ENCODE measurements at regions not wholly inside any gene's neighbourhood (a gene's known extent, or its start where the extent isn't known, plus 50 kb on each side); places are given as distances from the start of the nearest gene placed in this dataset.

- H3K4me3 ChIP-seq: no peak overlapping the region
- H3K9me3 ChIP-seq: no peaks in the 10 kb centered on the region
- no peaks in the 10 kb centered on the region for H3K36me3 ChIP-seq (replicated peaks)
- in situ Hi-C loops (cut with MboI; ENCODE audit: low sequenced_read_pairs): no loop called here
- DNase-seq (ENCODE audit: low spot score in 2 of 2): no peak
- H3K27me3 ChIP-seq (ENCODE audit: low read depth): no peaks in the 10 kb centered on the region
- no peaks in the 10 kb centered on the region for H3K4me1 ChIP-seq
Observed at GRCh38 chr15:35909414-35909813, 363.4 kb upstream of the DPH6 start.

DNA sequence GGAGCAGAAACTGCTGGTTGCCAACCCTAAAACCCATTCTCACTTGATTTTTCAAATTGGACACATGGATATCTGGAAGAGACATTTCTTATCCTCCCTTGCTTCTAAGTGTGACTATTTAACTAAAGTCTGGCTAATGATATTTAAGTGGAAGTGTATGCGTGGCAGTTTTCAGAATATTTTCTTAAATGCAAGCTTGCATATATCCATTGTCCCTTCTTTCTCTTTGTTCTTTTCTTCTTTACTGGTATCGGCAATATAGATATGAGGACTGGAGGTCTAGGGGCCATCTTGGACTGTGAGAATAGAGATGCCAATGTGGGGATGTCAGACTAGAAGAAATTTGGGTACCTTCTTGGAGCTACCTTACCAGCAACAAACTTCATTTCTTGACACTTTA lies 364.3 kb upstream of the DPH6 start:
- H3K27me3 ChIP-seq (ENCODE audit: low read depth): no peaks in the 10 kb centered on the region
- DNase-seq (ENCODE audit: low spot score in 2 of 2): no peak
- H3K4me1 ChIP-seq: no peaks in the 10 kb centered on the region
- no peaks in the 10 kb centered on the region for H3K9me3 ChIP-seq
- H3K36me3 ChIP-seq (replicated peaks): no peaks in the 10 kb centered on the region
- in situ Hi-C loops (cut with MboI; ENCODE audit: low sequenced_read_pairs): no loop called here
- H3K4me3 ChIP-seq: no peak overlapping the region

DNA sequence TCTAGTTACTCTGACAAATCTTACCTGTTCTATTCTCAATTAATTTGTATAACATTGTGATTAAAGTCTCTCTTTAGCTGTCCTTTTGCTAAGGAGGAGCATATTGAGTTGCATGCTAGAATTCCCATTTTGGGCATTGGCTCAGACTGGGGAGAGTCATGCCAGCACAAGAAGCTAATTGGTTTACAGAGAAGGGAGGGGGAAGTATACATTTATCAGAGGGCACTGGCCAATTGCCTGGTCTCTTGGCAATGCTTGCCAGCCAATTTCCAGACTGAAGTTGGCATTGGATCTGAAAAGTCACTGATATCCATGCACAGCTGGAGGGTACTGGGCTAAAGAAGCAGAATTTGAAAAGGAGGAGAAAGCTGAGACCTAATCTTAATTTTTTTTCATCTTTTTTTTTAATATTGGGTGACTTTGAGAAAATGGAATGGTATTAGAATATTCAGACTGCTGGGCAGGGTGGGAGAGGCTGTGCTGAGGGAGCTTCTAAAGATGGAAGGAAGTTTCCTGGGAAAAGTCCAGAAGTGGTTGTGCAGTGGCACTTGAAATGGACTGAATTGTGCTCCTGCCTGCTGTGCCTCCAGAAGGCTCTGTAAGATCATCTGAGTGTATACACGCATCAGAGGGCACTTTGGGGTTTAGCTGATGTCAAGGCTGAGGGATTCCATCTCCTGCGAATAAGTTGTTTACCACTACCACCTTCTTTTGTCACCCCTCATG lies 365.2 kb upstream of the DPH6 start:
- H3K9me3 ChIP-seq: no peaks in the 10 kb centered on the region
- no peak overlapping the region for H3K4me3 ChIP-seq
- H3K4me1 ChIP-seq: no peaks in the 10 kb centered on the region
- DNase-seq (ENCODE audit: low spot score in 2 of 2): no peak
- no peaks in the 10 kb centered on the region for H3K36me3 ChIP-seq (replicated peaks)
- H3K27me3 ChIP-seq (ENCODE audit: low read depth): no peaks in the 10 kb centered on the region
- in situ Hi-C loops (cut with MboI; ENCODE audit: low sequenced_read_pairs): no loop called here

- no peak for DNase-seq (ENCODE audit: low spot score in 2 of 2)
- Histone ChIP-seq H3K36me3 (replicated peaks) (no peaks in the 10 kb centered on the region), H3K9me3 (no peaks in the 10 kb centered on the region), H3K4me1 (no peaks in the 10 kb centered on the region), H3K4me3 (no peak overlapping the region), H3K27me3 (ENCODE audit: low read depth) (no peaks in the 10 kb centered on the region)
- in situ Hi-C loops (cut with MboI; ENCODE audit: low sequenced_read_pairs): no loop called here
Observed at GRCh38 chr15:35912196-35912595, 366.2 kb upstream of the DPH6 start.

DNA sequence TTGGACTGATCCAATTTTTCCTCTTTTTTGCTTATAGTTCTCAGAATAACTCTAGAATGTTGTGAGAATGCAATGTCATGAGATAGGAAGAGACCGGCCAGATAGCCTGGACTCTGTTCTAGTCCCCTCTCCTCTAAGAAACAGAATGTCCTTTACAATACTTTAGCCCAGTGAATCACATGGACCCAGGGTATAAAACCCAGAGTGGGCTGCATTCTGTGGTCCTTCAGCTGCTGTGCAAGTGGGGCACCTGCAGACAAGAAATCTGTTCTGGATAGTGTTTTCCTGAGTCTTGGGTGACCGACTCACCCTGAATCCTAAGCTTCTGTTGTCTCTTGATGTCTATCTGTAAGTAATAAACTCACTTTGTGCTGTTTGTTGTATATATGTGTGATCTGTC lies 368.6 kb upstream of the DPH6 start:
- DNase-seq (ENCODE audit: low spot score in 2 of 2): no peak
- Histone ChIP-seq H3K9me3 (no peaks in the 10 kb centered on the region), H3K36me3 (replicated peaks) (no peaks in the 10 kb centered on the region), H3K4me3 (no peak overlapping the region), H3K4me1 (no peaks in the 10 kb centered on the region), H3K27me3 (ENCODE audit: low read depth) (no peaks in the 10 kb centered on the region)
- in situ Hi-C loops (cut with MboI; ENCODE audit: low sequenced_read_pairs): no loop called here

- Histone ChIP-seq H3K4me3 (no peak overlapping the region), H3K4me1 (no peaks in the 10 kb centered on the region)
- in situ Hi-C loops (cut with MboI; ENCODE audit: low sequenced_read_pairs): no loop called here
Observed at GRCh38 chr15:35921046-35921445, 375.1 kb upstream of the DPH6 start.

DNA sequence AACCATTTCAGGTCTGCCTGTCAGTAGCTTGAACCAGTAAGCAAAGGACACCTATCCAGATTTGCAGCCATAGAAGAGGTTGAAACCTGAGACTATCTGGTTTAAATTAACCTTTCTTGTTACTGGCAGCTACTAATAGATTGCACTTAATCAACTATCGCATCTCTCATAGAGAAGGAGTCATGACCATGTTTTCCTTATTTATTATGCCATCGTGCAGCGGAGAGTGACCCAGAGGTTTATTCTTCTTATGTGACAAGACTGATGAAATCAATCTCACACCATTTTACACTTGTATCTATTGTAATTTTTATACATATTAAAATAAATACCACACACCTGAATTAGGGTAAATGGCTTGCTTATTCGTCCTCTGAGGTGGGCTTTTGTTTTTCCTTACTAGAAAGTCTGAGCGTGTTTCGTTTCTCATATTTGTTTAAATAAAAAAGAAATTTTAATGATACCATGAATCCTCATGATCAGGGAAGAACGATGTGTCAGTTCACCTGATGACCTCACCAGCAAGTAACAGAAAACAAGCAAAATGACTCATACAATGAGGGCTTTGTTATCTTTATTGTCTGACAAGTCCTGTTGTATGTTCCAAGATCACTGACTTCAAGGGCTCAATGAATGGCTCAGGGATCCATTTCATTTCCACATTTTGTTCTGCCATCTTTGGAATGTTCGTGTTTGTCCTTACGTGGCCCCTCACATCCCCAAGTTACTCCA lies 379.5 kb upstream of the DPH6 start:
- DNase-seq (ENCODE audit: low spot score in 2 of 2): no peak
- Histone ChIP-seq H3K4me3 (no peak overlapping the region), H3K27me3 (ENCODE audit: low read depth) (no peaks in the 10 kb centered on the region), H3K36me3 (replicated peaks) (no peaks in the 10 kb centered on the region), H3K4me1 (no peaks in the 10 kb centered on the region), H3K9me3 (no peaks in the 10 kb centered on the region)
- in situ Hi-C loops (cut with MboI; ENCODE audit: low sequenced_read_pairs): no loop called here

More at GRCh38 chr15:35921046-35921445, 375.1 kb upstream of the DPH6 start:
- Histone ChIP-seq H3K36me3 (replicated peaks) (no peaks in the 10 kb centered on the region), H3K27me3 (ENCODE audit: low read depth) (no peaks in the 10 kb centered on the region), H3K9me3 (no peaks in the 10 kb centered on the region)
- no peak for DNase-seq (ENCODE audit: low spot score in 2 of 2)

GRCh38 chr15:35926007-35926380 lies 380.0 kb upstream of the DPH6 start:
- Histone ChIP-seq H3K4me1 (no peaks in the 10 kb centered on the region), H3K36me3 (replicated peaks) (no peaks in the 10 kb centered on the region), H3K4me3 (no peak overlapping the region), H3K9me3 (no peaks in the 10 kb centered on the region), H3K27me3 (ENCODE audit: low read depth) (no peaks in the 10 kb centered on the region)
- DNase-seq (ENCODE audit: low spot score in 2 of 2): no peak
- in situ Hi-C loops (cut with MboI; ENCODE audit: low sequenced_read_pairs): no loop called here

DNA sequence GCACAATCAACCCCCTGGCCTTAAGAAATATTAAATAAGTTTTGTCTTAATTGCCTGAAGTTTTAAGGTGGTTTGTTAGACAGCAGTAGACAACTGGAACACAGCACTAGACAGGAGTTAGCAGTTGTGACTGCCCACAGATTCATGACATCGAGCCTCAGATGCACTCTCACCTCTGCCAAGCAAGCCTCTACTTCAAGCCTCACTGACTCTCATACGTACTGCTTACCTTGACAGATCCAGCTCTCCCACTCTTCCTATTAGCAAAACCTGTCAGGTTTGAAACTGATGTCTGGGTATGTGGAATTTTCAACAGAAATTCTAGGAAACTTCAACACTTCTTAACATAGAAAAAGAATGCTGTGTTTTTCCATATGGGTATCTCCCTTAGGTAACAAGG lies 382.9 kb upstream of the DPH6 start:
- DNase-seq (ENCODE audit: low spot score in 2 of 2): no peak
- in situ Hi-C loops (cut with MboI; ENCODE audit: low sequenced_read_pairs): no loop called here
- no peaks in the 10 kb centered on the region for H3K27me3 ChIP-seq (ENCODE audit: low read depth)
- no peaks in the 10 kb centered on the region for H3K4me1 ChIP-seq
- H3K9me3 ChIP-seq: no peaks in the 10 kb centered on the region
- H3K36me3 ChIP-seq (replicated peaks): no peaks in the 10 kb centered on the region
- no peak overlapping the region for H3K4me3 ChIP-seq

DNA sequence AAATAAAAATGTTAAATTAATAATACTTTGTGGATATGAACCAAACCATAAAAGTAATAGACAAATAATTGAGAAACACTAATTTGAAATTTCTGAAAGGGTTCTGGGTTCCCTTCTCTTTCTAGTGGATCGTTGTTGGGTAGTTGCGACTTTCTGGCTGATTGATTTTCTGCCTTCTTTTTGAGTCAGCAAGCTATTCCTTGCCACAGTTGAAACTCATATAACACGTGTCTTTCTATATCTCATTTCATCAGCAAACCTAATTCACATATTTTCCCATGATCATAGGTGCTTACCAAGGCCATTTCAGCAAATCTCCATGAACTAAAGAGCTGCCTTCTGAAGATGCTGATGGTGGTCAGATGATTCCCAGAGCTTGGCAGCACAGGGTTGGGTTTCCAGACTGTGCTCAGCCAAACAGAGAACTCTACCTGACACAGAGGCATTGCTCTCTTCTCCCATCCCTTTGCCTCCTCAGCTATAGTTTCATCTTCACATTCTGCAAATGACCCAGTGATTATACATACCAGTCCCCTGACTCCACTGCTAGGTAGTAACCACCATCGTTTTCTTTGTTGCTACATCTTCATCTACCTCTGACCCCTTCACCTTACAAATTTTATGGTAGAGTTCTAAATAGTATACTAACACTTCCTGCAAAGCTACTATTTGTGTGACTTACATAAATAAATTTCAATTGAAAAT lies 383.9 kb upstream of the DPH6 start:
- Histone ChIP-seq H3K36me3 (replicated peaks) (no peaks in the 10 kb centered on the region), H3K4me3 (no peak overlapping the region), H3K9me3 (no peaks in the 10 kb centered on the region), H3K4me1 (no peaks in the 10 kb centered on the region), H3K27me3 (ENCODE audit: low read depth) (no peaks in the 10 kb centered on the region)
- DNase-seq (ENCODE audit: low spot score in 2 of 2): no peak
- in situ Hi-C loops (cut with MboI; ENCODE audit: low sequenced_read_pairs): no loop called here

DNA sequence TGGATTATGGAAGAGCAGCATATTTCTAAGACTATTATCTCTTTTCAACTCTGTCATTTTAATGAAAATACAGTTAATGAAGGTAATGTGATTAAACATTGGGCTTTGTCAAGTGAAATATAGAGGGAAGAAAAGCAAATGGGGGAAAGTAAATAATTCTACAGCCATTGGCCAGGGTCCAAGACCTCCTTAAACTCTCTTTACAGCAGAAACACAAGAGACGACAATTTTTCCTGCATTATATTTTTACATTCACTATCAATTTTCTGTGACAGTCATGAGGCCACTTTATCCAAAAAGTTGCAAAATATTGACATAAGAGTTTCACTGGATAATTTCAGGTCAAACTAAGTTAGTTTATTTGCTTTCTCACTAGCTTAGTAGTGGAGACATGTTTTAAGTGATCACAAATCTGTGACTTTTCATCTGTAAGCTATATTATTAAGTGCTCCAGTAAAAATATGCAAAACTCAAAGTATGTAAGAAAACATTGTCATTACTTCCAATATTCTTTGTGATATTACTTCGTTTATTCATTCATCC lies 385.9 kb upstream of the DPH6 start:
- Histone ChIP-seq H3K4me1 (peaks cover 7% of the 10 kb centered on the region), H3K36me3 (replicated peaks) (no peaks in the 10 kb centered on the region), H3K27me3 (ENCODE audit: low read depth) (no peaks in the 10 kb centered on the region), H3K4me3 (no peak overlapping the region), H3K9me3 (no peaks in the 10 kb centered on the region)
- in situ Hi-C loops (cut with MboI; ENCODE audit: low sequenced_read_pairs): no loop called here
- no peak for DNase-seq (ENCODE audit: low spot score in 2 of 2)

DNA sequence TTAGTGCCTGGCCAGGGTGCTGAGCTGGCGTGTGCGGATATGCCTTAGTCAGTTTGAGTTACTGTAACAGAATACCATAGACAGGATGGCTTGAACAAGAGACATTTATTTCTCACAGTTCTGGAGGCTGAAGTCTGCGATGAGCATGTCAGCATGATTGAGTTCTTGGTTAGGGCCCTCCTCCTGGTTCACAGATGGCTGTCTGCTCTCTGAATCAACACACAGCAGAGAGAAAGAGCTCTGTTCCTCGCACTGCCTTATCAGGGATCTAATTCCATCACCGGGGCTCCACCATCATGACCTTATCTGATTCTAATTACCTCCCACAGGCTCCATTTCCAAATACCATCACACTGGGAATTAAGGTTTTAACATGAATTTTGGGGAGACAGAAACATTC lies 386.6 kb upstream of the DPH6 start:
- Histone ChIP-seq H3K36me3 (replicated peaks) (no peaks in the 10 kb centered on the region), H3K4me1 (peaks cover 7% of the 10 kb centered on the region), H3K9me3 (no peaks in the 10 kb centered on the region), H3K4me3 (no peak overlapping the region), H3K27me3 (ENCODE audit: low read depth) (no peaks in the 10 kb centered on the region)
- in situ Hi-C loops (cut with MboI; ENCODE audit: low sequenced_read_pairs): no loop called here
- DNase-seq (ENCODE audit: low spot score in 2 of 2): no peak

- no peak overlapping the region for H3K4me3 ChIP-seq
- in situ Hi-C loops (cut with MboI; ENCODE audit: low sequenced_read_pairs): no loop called here
- peaks cover 7% of the 10 kb centered on the region for H3K4me1 ChIP-seq
- H3K36me3 ChIP-seq (replicated peaks): no peaks in the 10 kb centered on the region
- no peaks in the 10 kb centered on the region for H3K27me3 ChIP-seq (ENCODE audit: low read depth)
- no peak for DNase-seq (ENCODE audit: low spot score in 2 of 2)
- H3K9me3 ChIP-seq: no peaks in the 10 kb centered on the region
Observed at GRCh38 chr15:35933531-35933930, 387.6 kb upstream of the DPH6 start.

All from HAP-1 (cell line).